ENCODE measurements at regions not wholly inside any gene's neighbourhood (a gene's known extent, or its start where the extent isn't known, plus 50 kb on each side); places are given as distances from the start of the nearest gene placed in this dataset.

- no peak for TF ChIP-seq POU6F1 (CRISPR knock-in tag; IDR thresholded peaks at IDR 0.05; ENCODE audit: borderline replicate concordance, low read depth)
Measured at GRCh38 chr5:164475339-164475977, 970.0 kb downstream of the MAT2B start (continued).

GRCh38 chr5:164481270-164481669 is 975.9 kb downstream of the MAT2B start:
- ATAC-seq: no peak
- TF ChIP-seq ZNF70 (CRISPR knock-in tag; IDR thresholded peaks at IDR 0.05) (no peak), ZFP30 (CRISPR knock-in tag; IDR thresholded peaks at IDR 0.05) (no peak)

- ATAC-seq: no peak
- TF ChIP-seq TSHZ2 (CRISPR knock-in tag; IDR thresholded peaks at IDR 0.05): no peak
- TF ChIP-seq ZFP3 (CRISPR knock-in tag; IDR thresholded peaks at IDR 0.05): no peak
- no peak for TF ChIP-seq ARNTL (CRISPR knock-in tag; IDR thresholded peaks at IDR 0.05; ENCODE audit: borderline replicate concordance, low read depth)
- TF ChIP-seq BACH2 (CRISPR knock-in tag; IDR thresholded peaks at IDR 0.05; ENCODE audit: borderline replicate concordance): no peak
- TF ChIP-seq TCF4 (CRISPR knock-in tag; IDR thresholded peaks at IDR 0.05; ENCODE audit: borderline replicate concordance): no peak
- no peak for TF ChIP-seq ISL1 (CRISPR knock-in tag; IDR thresholded peaks at IDR 0.05)
- no peak for TF ChIP-seq ZFP30 (CRISPR knock-in tag; IDR thresholded peaks at IDR 0.05)
- TF ChIP-seq ZC3H10 (CRISPR knock-in tag; IDR thresholded peaks at IDR 0.05): no peak
- no peak for TF ChIP-seq CREB5 (CRISPR knock-in tag; IDR thresholded peaks at IDR 0.05; ENCODE audit: low read depth)
- no peak for TF ChIP-seq SNAI2 (CRISPR knock-in tag; IDR thresholded peaks at IDR 0.05)
- no peak for TF ChIP-seq TOX (CRISPR knock-in tag; IDR thresholded peaks at IDR 0.05; ENCODE audit: borderline replicate concordance)
- TF ChIP-seq PPARA (CRISPR knock-in tag; IDR thresholded peaks at IDR 0.05; ENCODE audit: borderline replicate concordance): no peak
- TF ChIP-seq OSR1 (CRISPR knock-in tag; IDR thresholded peaks at IDR 0.05): no peak
- no peak for TF ChIP-seq POU6F1 (CRISPR knock-in tag; IDR thresholded peaks at IDR 0.05; ENCODE audit: borderline replicate concordance, low read depth)
Measured at GRCh38 chr5:164482351-164482750, 976.9 kb downstream of the MAT2B start.

- ATAC-seq: no peak
Measured at GRCh38 chr5:164484948-164485347, 979.5 kb downstream of the MAT2B start.

More at GRCh38 chr5:164484948-164485347, 979.5 kb downstream of the MAT2B start:
- TF ChIP-seq ESRRG (CRISPR knock-in tag; IDR thresholded peaks at IDR 0.05) (no peak), OSR1 (CRISPR knock-in tag; IDR thresholded peaks at IDR 0.05) (no peak), ZNF8 (CRISPR knock-in tag; IDR thresholded peaks at IDR 0.05) (no peak), CSRNP3 (CRISPR knock-in tag; IDR thresholded peaks at IDR 0.05) (no peak), ARNTL (CRISPR knock-in tag; IDR thresholded peaks at IDR 0.05; ENCODE audit: borderline replicate concordance, low read depth) (no peak), ZFP3 (CRISPR knock-in tag; IDR thresholded peaks at IDR 0.05) (no peak)

Measured in SK-N-SH treated with all-trans-retinoic acid at 6 μM for 48 hours (cell line).